Smooth muscle cell of the brain vasculature (primary cell): ENCODE measurements at regions not wholly inside any gene's neighbourhood (a gene's known extent, or its start where the extent isn't known, plus 50 kb on each side); places are given as distances from the start of the nearest gene placed in this dataset.
"Not testable (repeated sequence)": the region's sequence is repeated elsewhere in the genome, so short reads cannot be mapped to it uniquely, and the experiment has no call there.

Experiments
- DNase-seq: peaks from one replicate; pipeline ENCODE4 v3.0.0-alpha.2; 2012; ENCODE audit warnings: low read depth, low spot score

DNA sequence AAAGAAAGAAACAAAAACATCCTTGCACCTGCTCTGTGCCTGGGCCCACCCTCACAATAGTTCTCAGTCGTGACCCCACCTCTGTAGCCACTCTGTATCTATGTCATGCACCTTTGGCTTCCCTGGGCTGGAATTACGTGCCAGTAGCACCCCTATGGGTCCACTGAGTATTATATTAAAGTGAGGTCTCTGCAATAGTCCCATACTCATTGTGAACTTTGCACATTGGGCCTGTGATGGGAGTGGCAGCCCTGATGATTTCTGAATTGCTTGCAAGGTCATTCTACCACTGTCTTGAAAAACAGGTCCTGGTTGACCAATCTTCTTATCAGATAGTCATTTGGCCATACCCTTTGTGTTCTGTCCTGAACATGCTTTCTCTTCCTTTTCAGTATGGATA, 1012.1 kb downstream of the RAB28 start:
- no peak for DNase-seq

GRCh38 chr4:12471193-12471592, 1012.9 kb downstream of the RAB28 start:
- no peak for DNase-seq

DNA sequence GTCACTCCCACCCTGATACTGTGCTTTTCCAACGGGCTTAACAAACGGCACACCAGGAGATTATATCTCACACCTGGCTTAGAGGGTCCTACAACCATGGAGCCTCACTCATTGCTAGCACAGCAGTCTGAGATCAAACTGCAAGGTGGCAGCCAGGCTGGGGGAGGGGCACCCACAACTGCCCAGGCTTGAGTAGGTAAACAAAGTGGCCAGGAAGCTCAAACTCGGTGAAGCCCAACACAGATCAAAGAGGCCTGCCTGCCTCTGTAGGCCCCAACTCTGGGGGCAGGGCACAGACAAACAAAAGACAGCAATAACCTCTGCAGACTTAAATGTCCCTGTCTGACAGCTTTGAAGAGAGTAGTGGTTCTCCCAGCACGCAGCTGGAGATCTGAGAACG, 1022.6 kb downstream of the RAB28 start:
- not testable (repeated sequence) for DNase-seq

- DNase-seq: no peak
Measured at GRCh38 chr4:12459126-12459525, 1025.0 kb downstream of the RAB28 start.

DNA sequence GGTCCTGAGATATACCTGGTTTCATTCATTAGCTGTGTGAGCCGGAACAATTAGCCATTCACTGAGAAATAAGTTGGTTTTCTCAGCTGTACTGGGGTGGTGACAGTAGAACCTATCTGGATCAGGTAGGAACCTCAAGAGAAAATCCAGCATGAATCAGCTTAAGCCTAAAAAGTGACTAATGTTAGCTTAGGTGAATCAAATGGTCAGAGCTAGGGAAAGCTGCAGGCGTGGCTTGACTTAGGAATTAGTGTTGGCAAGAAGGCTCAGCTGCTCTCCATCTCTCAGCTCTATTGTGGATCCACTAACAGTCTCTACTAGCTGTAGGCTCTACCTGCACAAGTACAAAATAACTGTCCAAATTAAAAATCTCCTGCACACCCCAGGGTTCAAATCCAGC, 1025.5 kb downstream of the RAB28 start:
- DNase-seq: no peak

- no peak for DNase-seq
Measured at GRCh38 chr4:12452291-12452690, 1023.6 kb upstream of the HS3ST1 start.

DNA sequence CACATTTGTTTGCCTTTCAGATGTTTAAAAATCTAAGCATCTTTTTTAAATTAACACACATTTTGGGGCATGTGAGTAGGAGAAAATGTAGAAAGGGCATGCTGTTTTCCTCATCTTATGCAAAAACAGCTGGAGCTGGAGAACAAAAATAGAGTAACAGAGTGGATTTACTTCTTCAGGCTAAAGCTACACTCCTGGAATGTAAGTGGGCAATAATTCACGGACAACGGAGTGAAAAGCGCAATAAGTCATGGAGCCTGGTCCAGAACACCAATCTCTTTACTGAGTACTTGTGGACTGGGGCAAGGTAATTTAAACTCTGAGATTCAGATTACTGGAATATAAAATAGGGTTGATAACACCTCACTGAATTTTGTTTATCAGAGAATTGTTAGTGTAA, 1018.8 kb upstream of the HS3ST1 start:
- DNase-seq: no peak

DNA sequence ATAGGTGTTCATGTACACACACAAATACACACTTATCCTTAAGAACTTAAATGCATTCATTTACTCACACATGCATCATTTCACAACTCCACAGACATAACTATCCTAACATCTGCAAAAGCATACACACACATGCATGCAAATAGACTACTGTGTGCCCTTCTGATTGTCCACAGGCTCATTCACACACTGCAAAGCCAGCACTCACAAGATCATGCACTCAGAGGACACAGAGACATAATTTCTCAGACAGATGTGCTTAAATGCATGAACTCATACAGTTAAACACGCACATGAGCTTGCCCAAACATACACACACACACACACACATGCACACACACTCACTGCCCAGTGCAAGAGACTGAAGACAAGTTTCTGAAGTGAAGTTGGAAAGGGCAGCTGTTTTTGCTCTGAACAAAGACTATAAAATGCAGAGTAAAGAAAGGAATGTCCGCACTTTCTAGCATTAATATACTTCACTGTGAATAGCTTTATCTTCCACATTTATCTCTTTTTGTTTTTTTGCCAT, 1018.0 kb upstream of the HS3ST1 start:
- DNase-seq: no peak

- no peak for DNase-seq
Measured at GRCh38 chr4:12446256-12446655, 1017.6 kb upstream of the HS3ST1 start.

GRCh38 chr4:12445711-12446235, 1017.1 kb upstream of the HS3ST1 start:
- no peak for DNase-seq

- DNase-seq: no peak
Measured at GRCh38 chr4:12439633-12440305, 1011.1 kb upstream of the HS3ST1 start.

DNA sequence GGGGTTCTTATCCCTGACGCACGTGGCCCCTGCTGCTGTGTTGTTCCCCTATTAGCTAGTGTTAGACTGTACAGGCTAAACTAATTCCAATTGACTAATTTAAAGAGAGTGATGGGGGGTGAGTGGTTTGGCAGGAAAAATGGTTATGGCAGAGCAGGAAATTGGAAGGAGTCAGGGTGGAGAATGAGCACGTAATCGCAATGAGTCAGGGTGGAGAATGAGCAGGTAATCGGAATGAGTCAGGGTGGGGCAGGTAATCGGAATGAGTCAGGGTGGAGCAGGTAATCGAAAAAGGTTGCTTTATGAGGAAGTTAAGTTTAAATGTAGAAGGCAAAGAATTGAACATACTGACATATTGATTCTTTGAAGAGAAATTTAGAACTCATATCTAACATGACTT, 1002.6 kb upstream of the HS3ST1 start:
- not testable (repeated sequence) for DNase-seq

DNA sequence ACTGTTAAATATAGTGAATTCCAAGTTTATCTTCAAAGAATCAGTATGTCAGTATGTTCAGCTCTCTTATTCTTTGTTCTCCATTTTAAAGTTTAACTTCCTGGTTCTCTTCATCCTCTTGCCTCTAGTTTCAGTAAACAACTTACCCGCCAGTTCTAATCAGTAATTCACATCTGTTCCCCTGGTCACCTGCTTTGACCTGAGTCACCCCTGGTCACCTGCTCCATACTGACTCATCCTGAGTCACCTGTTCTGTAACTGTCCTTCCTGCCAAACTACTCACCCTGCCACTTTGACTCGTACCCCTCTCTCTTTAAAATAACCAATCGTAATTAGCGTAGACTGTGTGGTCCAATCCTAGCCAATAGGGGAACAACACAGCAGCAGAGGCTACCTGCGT, 992.7 kb upstream of the HS3ST1 start:
- DNase-seq: no peak

GRCh38 chr4:12416755-12417154, 988.1 kb upstream of the HS3ST1 start:
- no peak for DNase-seq

- no peak for DNase-seq
Measured at GRCh38 chr4:12414181-12414812, 985.6 kb upstream of the HS3ST1 start.

DNA sequence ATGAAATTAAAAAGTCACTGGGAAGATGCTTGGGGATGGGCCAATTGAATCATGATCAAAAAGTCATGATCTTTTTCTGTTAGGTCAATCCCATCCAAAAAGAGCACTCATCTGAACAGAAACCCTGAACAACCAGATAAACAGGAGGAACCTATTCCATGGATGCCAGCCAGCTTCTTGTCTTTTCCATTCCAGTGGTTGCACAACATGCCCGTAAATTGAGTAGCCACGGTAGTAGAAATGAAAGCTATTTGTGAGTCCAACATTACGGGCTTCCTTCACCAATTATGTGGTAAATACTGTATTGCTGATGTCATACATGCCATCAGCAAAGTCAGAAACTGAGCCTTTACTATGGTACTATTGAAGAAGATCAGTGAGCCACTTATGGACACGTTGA, 982.4 kb upstream of the HS3ST1 start:
- DNase-seq: no peak

DNA sequence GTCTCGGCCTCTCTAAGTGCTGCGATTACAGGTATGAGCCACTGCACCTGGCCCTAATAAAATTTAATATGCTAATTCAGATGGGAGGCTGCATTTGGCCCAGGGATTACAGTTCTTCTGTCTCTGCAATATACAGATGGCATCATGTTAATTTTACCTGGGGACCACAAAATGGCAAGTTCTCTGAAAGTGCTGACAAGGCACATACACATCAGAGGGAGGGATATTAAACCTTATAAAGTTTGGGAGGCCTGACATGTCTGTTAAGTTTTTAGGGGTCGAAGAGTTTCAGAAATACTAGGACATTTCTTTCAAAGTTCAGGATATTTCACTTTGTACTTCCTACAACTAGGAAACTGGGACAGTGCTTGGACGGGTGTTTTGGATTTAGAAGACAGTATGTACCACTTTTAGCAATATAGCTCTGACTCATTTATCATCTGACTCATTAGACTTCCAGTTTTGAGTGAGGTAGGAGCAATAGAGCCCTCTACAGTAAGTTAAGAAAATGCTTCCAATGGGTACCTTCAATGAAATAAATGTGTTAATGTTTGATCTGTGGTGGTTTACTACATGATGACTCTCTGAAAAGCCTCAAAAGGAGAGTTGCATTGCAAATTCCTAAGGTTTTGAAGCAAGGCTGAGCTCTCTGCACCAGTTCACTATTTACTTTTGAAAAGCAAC, 981.0 kb upstream of the HS3ST1 start:
- no peak for DNase-seq

DNA sequence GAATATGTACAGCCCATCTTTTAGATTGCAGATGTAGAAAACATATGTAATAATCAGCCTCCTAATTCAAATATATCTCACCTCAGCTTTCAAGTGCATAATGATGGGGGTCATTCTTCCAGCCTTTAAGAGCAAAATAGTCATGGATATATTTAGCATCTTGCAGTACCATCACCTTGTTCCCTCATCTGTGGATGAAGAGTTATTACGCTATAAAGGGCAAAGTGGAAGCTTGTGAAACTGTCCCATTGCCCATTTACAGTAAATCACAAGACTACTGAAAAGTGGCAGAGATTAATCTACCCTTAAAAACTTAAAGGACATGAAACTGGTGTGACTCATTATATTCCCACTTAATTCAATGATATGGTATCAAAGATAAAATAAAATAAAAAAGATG, 979.7 kb upstream of the HS3ST1 start:
- DNase-seq: no peak

GRCh38 chr4:12403175-12403574, 974.5 kb upstream of the HS3ST1 start:
- no peak for DNase-seq

DNA sequence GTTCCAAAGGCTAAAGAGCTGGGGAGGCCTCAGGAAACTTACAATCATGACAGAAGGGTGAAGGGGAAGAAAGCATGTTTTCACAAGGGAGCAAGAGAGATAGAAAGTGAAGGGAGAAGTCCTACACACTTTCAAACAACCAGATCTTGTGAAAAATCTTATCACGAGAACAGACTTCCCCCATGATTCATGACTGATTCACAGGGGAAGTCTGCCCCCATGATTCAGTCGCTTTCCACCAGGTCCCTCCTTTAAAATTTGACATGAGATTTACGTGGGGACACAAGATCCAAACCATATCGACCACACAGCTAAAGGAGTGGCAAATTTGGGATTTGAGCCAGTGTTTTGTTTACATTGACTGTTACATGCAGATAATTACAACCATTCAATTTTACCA, 971.1 kb upstream of the HS3ST1 start:
- no peak for DNase-seq

DNA sequence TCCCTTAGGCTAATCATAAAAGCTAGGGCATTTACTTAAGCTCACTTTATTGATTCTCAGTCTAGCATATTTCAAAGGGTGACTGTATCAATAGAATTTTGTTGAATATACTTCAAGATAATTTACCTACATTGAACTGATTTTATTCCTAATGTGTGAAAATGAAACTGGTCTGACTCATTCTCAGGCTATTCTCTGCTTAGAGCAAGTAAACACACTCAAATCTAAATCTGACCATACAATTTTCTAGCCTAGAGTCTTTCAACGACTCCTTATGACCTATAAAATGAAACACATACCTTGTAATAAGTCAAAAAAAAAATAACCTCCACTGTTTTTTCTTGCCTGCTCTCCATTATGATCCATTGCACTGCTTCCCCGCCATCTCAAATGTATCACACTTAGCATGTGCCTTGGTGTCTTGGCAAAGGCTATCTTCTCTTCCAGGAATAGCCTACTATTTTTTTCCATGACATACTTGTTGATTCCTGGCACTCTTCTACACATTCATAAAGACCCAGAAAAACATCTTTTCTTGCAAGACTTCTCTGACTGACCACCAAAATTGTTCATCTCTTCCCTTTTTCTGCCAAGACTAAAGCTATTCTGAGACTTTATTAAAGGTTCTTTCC, 965.1 kb upstream of the HS3ST1 start:
- no peak for DNase-seq

DNA sequence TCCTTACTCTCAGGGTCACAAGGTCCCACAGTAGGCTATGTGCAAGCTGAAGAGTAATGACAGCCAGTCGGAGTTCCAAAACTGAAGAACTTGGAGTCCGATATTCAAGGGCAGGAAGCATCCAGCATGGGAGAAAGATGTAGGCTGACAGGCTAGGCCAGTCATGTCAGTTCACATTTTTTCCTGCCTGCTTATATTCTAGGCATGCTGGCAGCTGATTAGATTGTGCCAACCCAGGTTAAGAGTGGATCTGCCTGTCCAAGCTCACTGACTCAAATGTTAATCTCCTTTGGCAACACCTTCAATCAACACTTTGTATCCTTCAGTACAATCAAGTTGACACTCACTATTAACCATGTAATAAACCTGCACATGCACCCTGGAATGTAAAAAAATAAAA, 960.9 kb upstream of the HS3ST1 start:
- DNase-seq: no peak
